ENCODE measurements at regions not wholly inside any gene's neighbourhood (a gene's known extent, or its start where the extent isn't known, plus 50 kb on each side); places are given as distances from the start of the nearest gene placed in this dataset.

GRCh38 chr1:56149761-56150160 is 429.6 kb downstream of the PLPP3 start:
- TF ChIP-seq CTCF (conservative IDR thresholded peaks at IDR 0.05; ENCODE audit: low read length) (no peak), EZH2phosphoT487 (IDR thresholded peaks at IDR 0.05; ENCODE audit: borderline replicate concordance, low read depth, low read length) (no peak)
